MM.1S (cell line): ENCODE measurements at regions not wholly inside any gene's neighbourhood (a gene's known extent, or its start where the extent isn't known, plus 50 kb on each side); places are given as distances from the start of the nearest gene placed in this dataset.

Source experiments
- EZH2 ChIP-seq: fragments of 300-600 bp; sonication (generic); optimal IDR thresholded peaks from 2 replicates; pipeline ENCODE3; 2017; ENCODE audit warnings: low read depth, mild to moderate bottlenecking, antibody characterized with exemption, low read length, mixed read lengths
- EZH2phosphoT487 ChIP-seq: fragments of 300-600 bp; sonication (generic); IDR thresholded peaks from 2 replicates; pipeline ENCODE4 v1.6.1; 2018; ENCODE audit warnings: antibody characterized with exemption, low read length
- TF ChIP-seq, protein P1 (sequence below): fragments of 300-600 bp; sonication (generic); IDR thresholded peaks from 2 replicates; pipeline ENCODE4 v1.5.1; 2016; ENCODE audit warnings: antibody characterized with exemption, low read length, mixed read lengths

DNA sequence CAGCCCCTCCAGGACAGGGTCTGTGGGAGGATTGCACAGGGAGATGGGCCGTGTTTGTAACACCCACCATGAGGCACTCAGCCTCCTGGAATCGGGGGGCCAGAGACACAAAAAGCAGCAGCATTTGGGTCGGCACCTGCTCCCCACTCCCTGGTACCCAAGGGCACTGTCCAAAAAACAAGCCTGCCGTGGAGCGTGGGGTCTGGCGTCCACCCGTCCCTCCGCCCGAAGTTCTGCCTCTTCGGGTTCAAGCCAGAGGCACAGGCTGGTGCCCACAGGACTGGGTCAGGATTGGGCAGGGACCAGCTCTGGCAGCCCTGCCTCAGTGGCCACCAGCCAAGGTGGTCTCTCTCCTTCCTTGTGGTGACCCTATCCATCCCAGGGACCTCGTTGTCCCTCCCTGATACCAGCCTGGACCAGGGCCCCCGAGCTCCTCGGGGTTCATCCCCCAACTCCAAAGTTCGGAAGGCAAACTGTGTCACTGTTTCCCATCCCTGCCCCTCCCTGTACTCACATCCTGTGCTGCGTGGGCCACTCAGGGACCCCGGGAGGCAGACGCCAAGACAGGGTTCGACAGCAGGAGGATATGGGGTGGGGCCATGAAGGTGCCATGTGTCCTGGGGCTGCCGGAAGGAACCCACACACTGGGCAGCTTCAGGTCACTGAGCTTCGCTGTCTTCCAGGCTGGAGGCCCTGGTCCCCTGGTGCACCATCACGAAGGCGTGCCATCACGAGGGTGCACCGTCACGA is 126.0 kb upstream of the HDAC4 start:
- no peak for TF ChIP-seq EZH2phosphoT487
- TF ChIP-seq, protein P1, sequence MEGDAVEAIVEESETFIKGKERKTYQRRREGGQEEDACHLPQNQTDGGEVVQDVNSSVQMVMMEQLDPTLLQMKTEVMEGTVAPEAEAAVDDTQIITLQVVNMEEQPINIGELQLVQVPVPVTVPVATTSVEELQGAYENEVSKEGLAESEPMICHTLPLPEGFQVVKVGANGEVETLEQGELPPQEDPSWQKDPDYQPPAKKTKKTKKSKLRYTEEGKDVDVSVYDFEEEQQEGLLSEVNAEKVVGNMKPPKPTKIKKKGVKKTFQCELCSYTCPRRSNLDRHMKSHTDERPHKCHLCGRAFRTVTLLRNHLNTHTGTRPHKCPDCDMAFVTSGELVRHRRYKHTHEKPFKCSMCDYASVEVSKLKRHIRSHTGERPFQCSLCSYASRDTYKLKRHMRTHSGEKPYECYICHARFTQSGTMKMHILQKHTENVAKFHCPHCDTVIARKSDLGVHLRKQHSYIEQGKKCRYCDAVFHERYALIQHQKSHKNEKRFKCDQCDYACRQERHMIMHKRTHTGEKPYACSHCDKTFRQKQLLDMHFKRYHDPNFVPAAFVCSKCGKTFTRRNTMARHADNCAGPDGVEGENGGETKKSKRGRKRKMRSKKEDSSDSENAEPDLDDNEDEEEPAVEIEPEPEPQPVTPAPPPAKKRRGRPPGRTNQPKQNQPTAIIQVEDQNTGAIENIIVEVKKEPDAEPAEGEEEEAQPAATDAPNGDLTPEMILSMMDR, result no peak
- no peak for TF ChIP-seq EZH2
